Pancreas (tissue), 10 donors: ENCODE measurements at regions not wholly inside any gene's neighbourhood (a gene's known extent, or its start where the extent isn't known, plus 50 kb on each side); places are given as distances from the start of the nearest gene placed in this dataset.
A peak's percentile ranks its signal among the peaks of the same experiment; 100 is the strongest.

Source experiments
- ATAC-seq, 4 donors: fragments of 200-7000 bp; cut with Tn5 transposase; one replicate each; pipeline versions ENCODE4 v1.8.0 to v1.9.1; 2020; ENCODE audit warnings: mild to moderate bottlenecking in 4 of 4, moderate library complexity in 4 of 4
- DNase-seq, 6 donors: peaks; one replicate each; pipeline ENCODE4 v3.0.0-alpha.2; 2020
- FAIRE-seq: peaks from 2 replicates; lab custom pipeline; 2012; peaks lifted over from hg19 to GRCh38; lab: Jason Lieb, UNC
- H3K27ac ChIP-seq, 4 donors: fragments of 200-600 bp; sonication (generic); 1 replicate in 3 of 4; 2 replicates in 1 of 4; pipeline versions ENCODE4 v1.5.0 to v1.8.0; 2020
- H3K27me3 ChIP-seq, 4 donors: fragments of 200-600 bp; one replicate each; pipeline ENCODE4 v1.8.0; 2021
- H3K36me3 ChIP-seq, 3 donors: fragments of 200-600 bp; sonication (generic) in 1 of 3; one replicate each; pipeline versions ENCODE4 v1.5.0 to v1.8.0; 2020 to 2021
- H3K4me1 ChIP-seq, 3 donors: fragments of 200-600 bp; one replicate each; pipeline ENCODE4 v1.8.0; 2021
- H3K4me3 ChIP-seq, 4 donors: fragments of 200-600 bp; sonication (generic) in 2 of 4; one replicate each; pipeline versions ENCODE4 v1.5.0 to v1.8.0; 2020 to 2021
- H3K9me3 ChIP-seq, 4 donors: fragments of 200-600 bp; one replicate each; pipeline ENCODE4 v1.8.0; 2021
- whole genome bisulfite sequencing, 2 donors: extraction: QIAGEN DNeasy Blood & Tissue Kit; methylation state at CpG; one replicate each; pipeline ENCODE4 v1.1.7; 2013; 5-methylcytosine and 5-hydroxymethylcytosine counted together
- intact Hi-C, 3 donors: fragments of 100-400 bp; cut with DNase I; formaldehyde crosslinking; loops; one replicate each; pipeline versions ENCODE4 v1.11.1 to v1.14.2; 2022
- TF ChIP-seq, protein P1 (sequence below), 4 donors: fragments of 200-600 bp; sonication (generic) in 3 of 4; IDR thresholded peaks; one replicate each; pipeline versions ENCODE4 v1.5.0 to v1.8.0; 2021; ENCODE audit warnings: antibody characterized with exemption in 4 of 4
- donor health status: healthy with polysubstance abuse.
- donor health status: DM: no; HTN: no; CAD: no; lungs with moderate emphysema.
- donor health status: DM: no; HTN: no; CAD: no.
- donor health status: control.
- donor health status: control.
- donor health status: Bipolar disorder and iron deficiency.
- donor health status: DM: yes; HTN: yes; CAD: no.
- donor health status: DM: no; HTN: no; CAD: no.
- donor health status: DM: no; HTN: no; CAD: no.
- donor health status: DM: yes; HTN: yes; CAD: no.

- intact Hi-C loops = no loop called here
- no peak for FAIRE-seq
These were observed 155.5 kb upstream of the RAD23B start for GRCh38 chr9:107127608-107128007.

DNA sequence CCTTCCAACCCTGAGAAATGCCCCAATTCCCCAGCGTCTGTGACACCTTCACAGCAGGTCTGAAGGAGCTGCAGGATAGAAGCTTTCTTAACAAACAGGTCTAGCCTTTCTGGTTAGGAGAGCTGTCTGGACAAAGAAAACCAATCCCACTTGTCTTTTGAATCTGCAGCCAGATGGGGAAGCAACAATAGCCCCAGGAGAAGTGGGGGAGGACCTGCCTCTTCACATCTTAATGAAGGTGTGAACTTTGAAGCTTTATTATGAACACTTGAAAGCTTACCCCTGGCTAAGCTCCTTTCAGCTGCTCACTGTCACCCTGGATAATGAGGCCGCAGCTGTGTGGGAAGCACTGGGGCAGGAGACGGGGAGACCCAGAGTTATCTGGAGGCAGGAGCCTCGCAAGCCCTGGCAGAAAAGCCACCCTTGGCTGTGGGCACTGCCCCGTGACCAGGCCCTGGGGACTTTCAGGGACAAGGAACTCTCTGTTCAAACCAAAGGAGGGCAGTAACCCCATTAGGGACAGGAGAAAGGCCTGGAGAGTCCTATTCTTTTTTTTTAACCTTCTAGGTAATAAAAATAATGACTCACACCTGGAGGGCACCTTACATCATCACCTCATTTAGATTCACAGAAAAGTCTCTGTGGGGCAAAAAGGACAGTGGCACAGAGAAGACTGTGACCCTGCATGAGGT is 151.8 kb upstream of the RAD23B start:
- FAIRE-seq (no peak), ATAC-seq (no peak), DNase-seq (no peak)
- H3K9me3 ChIP-seq = no peaks in the 10 kb centered on the region
- TF ChIP-seq, protein P1, sequence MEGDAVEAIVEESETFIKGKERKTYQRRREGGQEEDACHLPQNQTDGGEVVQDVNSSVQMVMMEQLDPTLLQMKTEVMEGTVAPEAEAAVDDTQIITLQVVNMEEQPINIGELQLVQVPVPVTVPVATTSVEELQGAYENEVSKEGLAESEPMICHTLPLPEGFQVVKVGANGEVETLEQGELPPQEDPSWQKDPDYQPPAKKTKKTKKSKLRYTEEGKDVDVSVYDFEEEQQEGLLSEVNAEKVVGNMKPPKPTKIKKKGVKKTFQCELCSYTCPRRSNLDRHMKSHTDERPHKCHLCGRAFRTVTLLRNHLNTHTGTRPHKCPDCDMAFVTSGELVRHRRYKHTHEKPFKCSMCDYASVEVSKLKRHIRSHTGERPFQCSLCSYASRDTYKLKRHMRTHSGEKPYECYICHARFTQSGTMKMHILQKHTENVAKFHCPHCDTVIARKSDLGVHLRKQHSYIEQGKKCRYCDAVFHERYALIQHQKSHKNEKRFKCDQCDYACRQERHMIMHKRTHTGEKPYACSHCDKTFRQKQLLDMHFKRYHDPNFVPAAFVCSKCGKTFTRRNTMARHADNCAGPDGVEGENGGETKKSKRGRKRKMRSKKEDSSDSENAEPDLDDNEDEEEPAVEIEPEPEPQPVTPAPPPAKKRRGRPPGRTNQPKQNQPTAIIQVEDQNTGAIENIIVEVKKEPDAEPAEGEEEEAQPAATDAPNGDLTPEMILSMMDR (IDR thresholded peaks at IDR 0.05) = no peak
- no peaks in the 10 kb centered on the region for H3K4me1 ChIP-seq
- no peak overlapping the region for H3K27ac ChIP-seq
- no peak overlapping the region for H3K4me3 ChIP-seq
- H3K27me3 ChIP-seq = no peaks in the 10 kb centered on the region
- WGBS, 2 donors = 72 to 80% methylated on average over 5 of the region's 5 CpGs
- intact Hi-C loops = no loop called here
- no peaks in the 10 kb centered on the region for H3K36me3 ChIP-seq

More at GRCh38 chr9:107127608-107128007, 155.5 kb upstream of the RAD23B start:
- no peak overlapping the region for H3K4me3 ChIP-seq
- H3K4me1 ChIP-seq = no peaks in the 10 kb centered on the region
- no peak for ATAC-seq
- H3K9me3 ChIP-seq = no peaks in the 10 kb centered on the region
- no peak for DNase-seq
- H3K27me3 ChIP-seq = no peaks in the 10 kb centered on the region
- no peak overlapping the region for H3K27ac ChIP-seq
- H3K36me3 ChIP-seq = no peaks in the 10 kb centered on the region
- TF ChIP-seq, protein P1 (IDR thresholded peaks at IDR 0.05) = no peak
- 58 to 67% methylated on average over 5 of the region's 5 CpGs for WGBS, 2 donors

DNA sequence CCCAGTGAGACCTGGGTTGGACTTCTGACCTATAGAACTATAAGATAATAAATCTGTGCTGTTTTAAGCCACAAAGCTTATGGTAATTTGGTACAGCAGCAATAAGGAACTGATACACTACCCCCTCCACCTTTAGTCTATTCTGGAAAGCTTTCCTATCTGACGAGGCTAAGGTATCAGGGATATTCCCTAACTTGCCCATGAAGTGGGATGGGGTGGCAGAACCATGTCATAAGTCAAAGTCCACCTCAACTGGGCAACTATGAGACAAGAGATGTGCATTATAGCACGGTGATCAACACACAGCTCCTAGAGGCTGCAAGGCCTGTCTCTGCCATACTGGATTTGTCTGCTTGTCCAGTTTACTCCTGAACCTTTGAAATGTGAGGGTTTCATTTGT is 146.8 kb upstream of the RAD23B start:
- FAIRE-seq (no peak), DNase-seq (no peak), ATAC-seq (no peak)
- intact Hi-C loops = no loop called here
- no peak overlapping the region for H3K4me3 ChIP-seq
- TF ChIP-seq, protein P1 (IDR thresholded peaks at IDR 0.05) = no peak
- no peak overlapping the region for H3K27ac ChIP-seq
- H3K4me1 ChIP-seq = no peaks in the 10 kb centered on the region
- H3K36me3 ChIP-seq = no peaks in the 10 kb centered on the region
- H3K9me3 ChIP-seq = no peaks in the 10 kb centered on the region
- no peaks in the 10 kb centered on the region for H3K27me3 ChIP-seq
- WGBS, 2 donors = 73 to 80% methylated on average over 2 of the region's 2 CpGs

GRCh38 chr9:107137495-107138202 is 145.4 kb upstream of the RAD23B start:
- DNase-seq (no peak), FAIRE-seq (no peak), ATAC-seq (peak in 2 of 4 donors; percentile 47 to 55)
- 57 to 61% methylated on average over 9 of the region's 9 CpGs for WGBS, 2 donors
- H3K27ac ChIP-seq = no peak overlapping the region
- H3K4me3 ChIP-seq = no peak overlapping the region
- no peaks in the 10 kb centered on the region for H3K9me3 ChIP-seq
- H3K36me3 ChIP-seq = no peaks in the 10 kb centered on the region
- no peaks in the 10 kb centered on the region for H3K4me1 ChIP-seq
- TF ChIP-seq, protein P1 (IDR thresholded peaks at IDR 0.05) = peak; percentile 9 to 53 (median 49)
- intact Hi-C loops = no loop called here
- no peaks in the 10 kb centered on the region for H3K27me3 ChIP-seq
